HG02798 (cell line): ENCODE measurements at regions not wholly inside any gene's neighbourhood (a gene's known extent, or its start where the extent isn't known, plus 50 kb on each side); places are given as distances from the start of the nearest gene placed in this dataset.
"Not testable (repeated sequence)": the region's sequence is repeated elsewhere in the genome, so short reads cannot be mapped to it uniquely, and the experiment has no call there.

Experiments used
- ATAC-seq: cut with Tn5 transposase; IDR thresholded peaks from one replicate; pipeline ENCODE4 v1.9.1; 2021; ENCODE audit warnings: mild to moderate bottlenecking; ENCODE audit not compliant: unreplicated experiment, poor library complexity

- no peak for ATAC-seq
Observed at GRCh38 chr11:82089426-82089825, 644.2 kb downstream of the FAM181B start.

- no peak for ATAC-seq
Observed at GRCh38 chr11:82085493-82085892, 648.2 kb downstream of the FAM181B start.

GRCh38 chr11:82082976-82083375 is 650.7 kb downstream of the FAM181B start:
- no peak for ATAC-seq

GRCh38 chr11:82080160-82080559 is 653.5 kb downstream of the FAM181B start:
- no peak for ATAC-seq

GRCh38 chr11:82076126-82076525 is 657.5 kb downstream of the FAM181B start:
- no peak for ATAC-seq

- no peak for ATAC-seq
Observed at GRCh38 chr11:82059505-82059904, 674.2 kb downstream of the FAM181B start.

- ATAC-seq = no peak
Observed at GRCh38 chr11:82056450-82056849, 677.2 kb downstream of the FAM181B start.

- ATAC-seq = no peak
Observed at GRCh38 chr11:82049199-82049598, 684.5 kb downstream of the FAM181B start.

DNA sequence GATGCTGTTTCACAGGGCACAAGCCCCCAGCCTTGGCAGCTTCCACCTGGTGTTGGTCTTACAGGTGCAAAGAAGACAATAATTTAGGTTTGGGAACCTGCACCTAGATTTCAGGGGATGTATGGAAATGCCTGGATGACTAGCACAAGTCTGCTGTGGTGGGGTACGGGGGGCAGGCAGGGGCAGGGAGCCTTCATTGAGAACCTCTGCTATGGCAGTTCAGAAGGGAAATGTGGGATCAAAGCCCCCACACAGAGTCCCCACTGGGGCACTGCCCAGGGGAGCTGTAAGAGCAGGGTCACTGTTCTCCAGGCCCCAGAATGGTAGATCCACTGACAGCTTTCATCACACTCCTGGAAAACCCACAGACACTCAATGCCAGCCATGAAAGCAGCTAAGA is 686.5 kb downstream of the FAM181B start:
- ATAC-seq = no peak

DNA sequence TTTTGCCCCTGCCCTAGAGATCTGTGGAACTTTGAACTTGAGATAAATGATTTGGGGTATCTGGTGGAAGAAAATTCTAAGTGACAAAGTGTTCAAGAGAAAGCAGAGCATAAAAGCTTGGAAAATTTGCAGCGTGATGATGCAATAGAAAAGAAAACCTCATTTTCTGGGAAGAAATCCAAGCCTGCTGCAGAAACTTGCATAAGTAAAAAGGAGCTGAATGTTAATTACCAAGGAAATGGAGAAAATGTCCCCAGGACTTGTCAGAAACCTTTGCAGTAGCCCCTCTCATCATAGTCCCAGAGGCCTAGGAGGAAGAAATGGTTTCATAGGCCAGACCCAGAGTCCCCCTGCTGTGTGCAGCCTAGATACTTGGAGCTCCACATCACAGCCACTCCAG is 686.9 kb downstream of the FAM181B start:
- ATAC-seq = no peak

DNA sequence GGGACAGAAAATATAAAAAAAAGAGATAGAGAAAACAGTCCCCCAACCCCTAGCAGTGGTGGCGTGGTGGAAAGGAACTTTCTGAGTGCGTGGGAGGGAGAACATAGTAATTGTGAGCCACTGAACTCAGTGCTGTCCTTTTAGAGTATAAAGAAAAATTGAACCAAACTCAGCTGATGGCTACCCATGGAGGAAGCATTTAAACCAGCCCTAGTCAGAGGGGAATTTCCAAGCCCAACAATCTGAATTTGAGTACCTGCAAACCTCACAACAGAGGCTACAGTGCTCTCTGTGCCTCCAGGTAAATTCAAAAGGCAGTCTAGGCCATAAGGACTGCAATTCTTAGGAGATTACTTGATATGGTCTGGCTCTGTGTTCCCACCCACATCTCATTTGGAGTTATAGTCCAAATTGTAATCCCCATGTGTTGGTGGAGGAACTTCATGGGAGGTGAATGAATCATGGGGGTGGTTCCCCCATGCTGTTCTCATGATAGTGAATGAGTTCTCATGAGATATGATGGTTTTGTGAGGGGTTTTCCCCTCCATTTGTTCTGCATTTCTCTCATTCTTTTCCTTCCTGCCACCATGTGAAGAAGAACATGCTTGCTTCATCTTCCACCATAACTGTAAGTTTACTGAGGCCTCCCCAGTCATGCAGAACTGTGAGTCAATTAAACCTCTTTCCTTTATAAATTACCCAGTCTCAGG is 687.8 kb downstream of the FAM181B start:
- ATAC-seq = no peak

GRCh38 chr11:82043316-82043715 is 690.3 kb downstream of the FAM181B start:
- no peak for ATAC-seq

GRCh38 chr11:82041764-82042163 is 691.9 kb downstream of the FAM181B start:
- ATAC-seq = no peak

- ATAC-seq = no peak
Observed at GRCh38 chr11:82038154-82038553, 695.5 kb downstream of the FAM181B start.

- ATAC-seq = no peak
Observed at GRCh38 chr11:82034527-82034926, 699.1 kb downstream of the FAM181B start.

DNA sequence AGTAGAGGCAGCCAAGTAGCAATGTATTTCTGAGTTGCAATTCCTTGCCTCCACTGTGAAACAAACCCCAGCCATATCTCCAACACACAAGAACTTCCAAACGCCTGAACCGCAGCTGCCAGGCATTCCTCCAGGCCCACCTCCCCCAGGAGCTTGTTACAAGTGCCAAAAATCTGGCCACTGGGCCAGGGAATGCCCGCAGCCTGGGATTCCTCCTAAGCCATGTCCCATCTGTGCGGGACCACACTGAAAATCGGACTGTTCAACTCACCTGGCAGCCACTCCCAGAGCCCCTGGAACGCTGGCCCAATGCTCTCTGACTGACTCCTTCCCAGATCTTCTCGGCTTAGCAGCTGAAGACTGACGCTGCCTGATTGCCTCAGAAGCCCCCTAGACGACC is 706.3 kb downstream of the FAM181B start:
- ATAC-seq = not testable (repeated sequence)

GRCh38 chr11:82024760-82025159 is 708.9 kb downstream of the FAM181B start:
- no peak for ATAC-seq

- ATAC-seq = no peak
Observed at GRCh38 chr11:82012276-82012675, 721.4 kb downstream of the FAM181B start.

- no peak for ATAC-seq
Observed at GRCh38 chr11:82009133-82009532, 724.5 kb downstream of the FAM181B start.

DNA sequence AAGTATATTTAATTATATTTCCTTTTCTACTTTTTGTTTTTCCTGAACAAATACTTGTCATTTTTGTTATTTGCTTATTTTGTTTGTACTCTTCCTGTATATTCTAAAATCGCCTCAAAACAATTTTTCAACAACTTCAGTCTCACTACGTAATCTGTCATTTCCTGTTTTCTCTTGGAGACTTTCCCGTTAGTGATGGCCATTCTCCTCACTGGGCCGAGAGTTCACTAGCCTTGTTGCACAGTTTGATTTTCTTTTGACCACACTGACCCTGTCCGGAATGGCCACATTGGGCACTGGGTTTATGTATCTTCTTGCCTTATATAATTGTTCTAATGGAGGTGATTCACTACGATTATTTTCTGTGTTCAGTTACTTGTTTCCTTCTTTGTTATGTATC is 726.1 kb downstream of the FAM181B start:
- ATAC-seq = no peak

DNA sequence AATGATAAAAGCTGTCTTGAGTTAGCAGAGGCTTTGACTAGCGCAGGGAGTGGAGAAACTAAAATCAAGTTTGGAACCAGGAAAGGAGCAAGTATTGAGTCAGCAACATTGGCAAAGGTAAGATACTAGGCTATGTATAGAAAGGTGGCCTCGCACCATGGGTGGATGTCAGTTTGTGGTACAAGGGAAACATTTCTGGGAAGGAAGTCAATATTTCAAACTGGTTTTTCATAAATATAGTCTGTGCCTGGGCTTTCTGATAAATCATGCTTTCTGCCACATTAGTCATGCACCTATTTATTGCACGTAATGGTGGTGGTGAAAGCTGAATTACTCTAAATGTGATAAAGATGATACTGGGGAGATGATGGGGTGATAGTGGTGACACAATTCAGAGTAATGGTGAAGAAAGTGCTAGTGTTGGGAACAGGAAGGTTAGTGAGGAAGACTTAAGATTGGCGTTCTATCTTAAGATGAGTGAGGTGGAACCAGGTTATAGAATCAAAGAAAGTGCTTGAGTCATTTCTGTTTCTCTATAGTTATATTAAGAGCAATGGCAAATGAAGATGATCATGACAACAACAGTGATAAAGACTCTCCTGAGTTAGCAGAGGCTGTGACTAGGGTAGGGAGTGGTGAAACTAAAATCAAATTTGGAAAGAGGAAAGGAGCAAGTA is 729.0 kb downstream of the FAM181B start:
- ATAC-seq = no peak
